T1000 (cell line): ENCODE measurements at regions not wholly inside any gene's neighbourhood (a gene's known extent, or its start where the extent isn't known, plus 50 kb on each side); places are given as distances from the start of the nearest gene placed in this dataset.
"Not testable (repeated sequence)": the region's sequence is repeated elsewhere in the genome, so short reads cannot be mapped to it uniquely, and the experiment has no call there.

Source experiments
- DNase-seq: peaks from one replicate; lab custom pipeline; 2025; ENCODE audit warnings: mixed read lengths; lab: John Stamatoyannopoulos, UW

DNA sequence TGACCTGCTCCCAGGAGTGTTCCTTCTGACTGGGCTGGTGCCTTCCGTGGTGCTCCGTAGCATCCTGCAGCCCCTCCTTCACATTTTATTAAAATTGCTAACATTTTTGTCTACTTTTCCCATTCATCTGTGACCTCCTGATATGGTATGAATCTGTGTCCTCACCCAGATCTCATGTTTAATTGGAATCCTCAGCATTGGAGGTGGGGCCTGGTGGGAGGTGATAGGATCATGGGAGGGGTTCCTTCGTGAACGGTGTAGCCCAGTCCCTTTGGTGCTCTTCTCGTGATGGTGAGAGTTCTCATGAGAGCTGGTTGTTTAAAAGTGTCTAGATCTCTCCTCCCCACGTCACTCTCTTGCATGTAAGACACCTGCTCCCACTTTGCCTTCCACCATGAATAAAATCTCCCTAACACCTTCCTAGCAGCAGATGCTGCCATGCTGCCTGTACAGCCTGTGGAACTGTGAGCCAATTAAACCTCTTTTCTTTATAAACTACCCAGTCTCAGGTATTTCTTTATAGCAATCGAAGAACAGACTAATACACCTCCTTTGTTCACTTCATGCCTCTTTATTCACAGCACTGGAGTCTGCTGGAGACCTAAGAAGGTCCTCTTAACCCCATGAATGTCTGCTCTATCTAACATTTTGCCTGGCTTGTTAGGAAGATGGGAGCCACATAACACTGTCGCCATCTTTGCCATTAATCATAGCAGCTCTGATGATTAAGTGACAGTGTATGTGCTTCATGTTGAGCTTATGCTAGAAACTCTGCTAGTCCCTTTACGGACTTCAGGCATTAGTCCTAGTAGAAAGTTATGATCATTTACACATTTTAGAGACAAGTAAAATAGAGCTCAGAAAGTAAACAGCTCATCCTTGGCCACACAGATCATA lies 377.7 kb upstream of the MAF start:
- DNase-seq, result no peak

GRCh38 chr16:79973320-79973719 lies 372.8 kb upstream of the MAF start:
- DNase-seq, result no peak

DNA sequence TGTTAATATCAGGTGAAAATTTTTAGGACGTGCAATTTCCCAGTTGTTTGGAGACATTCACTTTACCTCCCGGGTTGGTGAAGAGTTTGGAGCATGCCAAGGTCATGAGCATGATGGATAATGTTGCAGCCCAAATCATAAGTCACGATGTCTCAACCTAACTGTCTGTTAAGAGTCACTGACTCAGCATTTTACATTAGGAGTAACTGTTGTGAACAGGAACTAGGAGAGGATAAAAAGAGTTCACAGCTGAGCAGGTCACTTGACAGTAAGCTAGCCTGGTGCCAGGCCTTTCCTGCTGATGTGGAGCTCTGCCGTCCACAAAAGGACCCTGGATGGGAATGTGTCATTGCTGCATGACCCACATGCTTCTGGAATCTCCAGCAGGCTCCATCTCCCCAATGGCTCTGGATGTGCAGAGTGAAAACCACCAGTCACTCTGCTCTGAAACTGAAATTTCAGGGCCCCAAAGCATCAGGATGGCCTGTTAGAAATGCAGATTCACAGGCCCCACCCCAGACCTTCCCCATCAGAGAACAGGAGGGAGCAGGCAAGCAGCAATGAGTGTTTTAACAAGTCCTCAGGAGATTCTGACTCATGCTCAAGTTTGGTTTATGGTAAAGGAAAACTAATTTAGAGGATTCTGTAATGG lies 371.6 kb upstream of the MAF start:
- no peak for DNase-seq

- DNase-seq, result no peak
Observed at GRCh38 chr16:79971237-79971572, 370.7 kb upstream of the MAF start.

DNA sequence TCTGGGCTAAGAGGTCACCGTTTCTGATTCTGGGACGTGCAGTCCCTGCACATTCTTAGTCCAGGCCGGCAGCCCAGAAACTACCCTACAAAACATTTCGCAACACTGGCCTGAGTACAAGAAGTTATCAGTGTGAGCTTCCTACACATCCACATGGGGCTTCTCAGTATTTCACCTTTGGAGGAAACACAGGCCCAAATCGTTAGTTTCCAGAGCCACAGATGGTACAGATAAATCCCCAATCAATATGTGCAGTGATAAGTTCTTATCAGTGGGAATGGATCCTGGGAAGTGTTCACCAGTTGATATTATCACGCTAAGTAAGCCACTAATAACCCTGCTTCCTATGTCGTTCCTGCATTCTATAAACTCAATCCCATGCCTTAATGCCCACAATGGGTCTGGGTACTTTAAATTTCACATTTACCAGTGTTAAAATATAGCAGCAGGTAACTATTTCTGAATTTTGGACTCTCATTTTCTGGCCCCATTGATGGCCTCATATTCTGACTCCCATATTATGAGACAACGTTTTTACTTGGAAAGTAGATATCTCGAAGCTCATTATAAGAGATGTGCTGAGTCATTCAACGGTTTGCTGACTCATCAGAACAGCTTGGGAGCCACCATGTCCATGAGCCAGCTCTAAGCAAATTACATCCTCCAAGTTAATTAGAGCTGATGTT lies 370.2 kb upstream of the MAF start:
- DNase-seq, result no peak

DNA sequence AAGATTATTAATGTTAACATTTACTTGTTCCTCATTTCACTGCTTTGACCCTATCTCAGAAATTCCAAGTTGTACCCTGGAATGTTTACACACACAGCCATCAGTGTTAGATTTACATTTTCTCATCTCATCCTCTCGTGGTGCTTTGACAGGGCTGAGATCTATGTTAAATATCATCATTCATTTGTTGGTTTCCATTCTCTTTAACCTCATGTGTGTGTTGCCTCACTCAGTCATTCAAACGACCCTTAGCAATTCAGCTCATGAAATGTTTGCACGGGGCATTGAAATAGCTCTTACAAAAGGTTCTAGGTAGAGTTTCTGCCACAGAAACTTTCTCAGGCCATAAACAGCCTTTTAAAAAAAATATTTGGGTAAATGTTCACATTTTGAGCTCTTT lies 369.6 kb upstream of the MAF start:
- DNase-seq, result no peak

- no peak for DNase-seq
Observed at GRCh38 chr16:79969458-79969857, 368.9 kb upstream of the MAF start.

DNA sequence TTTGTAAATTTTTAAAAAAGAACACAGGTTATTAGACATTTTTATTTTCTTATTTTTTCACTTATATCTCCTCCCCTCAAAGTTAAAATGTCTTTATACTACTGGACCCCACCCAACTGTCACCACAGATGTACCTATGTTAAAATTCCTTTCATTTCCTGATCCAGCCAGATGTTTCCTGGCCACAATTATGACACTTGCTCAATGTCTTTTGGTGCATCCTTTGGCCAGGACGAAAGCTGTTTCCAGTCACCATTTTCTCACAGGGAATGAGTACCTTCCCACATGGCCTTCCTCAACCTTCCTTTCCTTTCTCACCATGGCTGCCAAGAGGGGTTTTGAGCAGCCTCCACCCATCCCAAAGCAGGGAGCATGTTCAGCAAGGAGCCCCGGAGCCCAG lies 365.7 kb upstream of the MAF start:
- no peak for DNase-seq

GRCh38 chr16:79965718-79966117 lies 365.2 kb upstream of the MAF start:
- DNase-seq, result no peak

DNA sequence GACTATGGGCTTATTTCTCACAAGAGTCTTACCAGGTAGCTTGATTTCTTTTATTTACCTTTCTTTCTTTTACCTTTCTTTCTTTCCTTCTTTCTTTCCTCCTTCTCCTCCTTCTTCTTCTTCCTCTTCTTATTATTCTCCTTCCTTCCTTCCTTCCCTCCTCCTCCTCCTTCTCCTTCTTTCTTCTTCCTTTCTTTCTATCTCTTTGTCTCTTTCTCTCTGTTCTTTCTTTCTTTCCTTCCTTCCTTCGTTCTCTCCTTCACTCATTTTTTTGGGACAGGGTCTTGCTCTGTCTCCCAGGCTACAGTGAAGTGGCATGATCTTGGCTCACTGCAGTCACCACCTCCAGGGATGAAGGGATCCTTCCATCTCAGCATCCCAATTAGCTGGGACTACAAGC lies 363.6 kb upstream of the MAF start:
- DNase-seq, result no peak

DNA sequence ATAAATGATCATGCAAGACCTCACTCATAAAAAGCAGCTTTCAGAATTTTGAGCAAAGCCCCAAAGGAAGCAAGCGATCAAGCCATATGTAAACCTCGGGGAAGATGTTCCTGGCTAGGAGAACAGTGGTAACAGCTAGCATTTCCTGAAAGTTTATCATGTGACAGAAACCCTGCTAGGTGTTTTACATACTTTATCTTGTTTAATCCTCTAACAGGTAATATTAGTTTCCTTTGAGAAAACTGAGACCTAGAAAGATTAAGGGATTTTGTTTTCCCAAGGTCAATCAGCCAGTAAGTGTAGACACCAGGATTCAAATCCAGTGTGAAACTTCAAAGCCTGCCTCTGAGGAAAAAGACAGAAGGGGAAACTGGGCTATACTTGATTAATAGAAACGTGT lies 362.4 kb upstream of the MAF start:
- no peak for DNase-seq

DNA sequence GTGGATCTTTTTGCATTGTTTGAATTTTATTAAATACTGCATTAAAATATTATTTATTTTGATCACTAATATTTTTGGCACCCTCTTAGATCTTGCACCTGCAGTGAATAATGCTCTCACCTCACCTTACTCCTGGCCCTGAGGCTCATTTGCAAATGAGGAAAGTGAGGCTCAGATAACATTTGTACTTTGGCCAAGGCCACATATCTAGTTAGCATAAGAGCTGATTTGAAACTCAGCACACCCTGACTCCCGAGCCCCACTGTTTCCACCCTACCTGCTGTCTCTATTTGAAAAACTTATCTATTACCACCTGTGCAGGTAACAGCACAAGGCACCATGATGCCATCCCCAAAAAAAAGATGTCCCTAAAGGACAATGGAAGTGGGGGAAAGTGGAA lies 358.7 kb upstream of the MAF start:
- DNase-seq, result no peak

DNA sequence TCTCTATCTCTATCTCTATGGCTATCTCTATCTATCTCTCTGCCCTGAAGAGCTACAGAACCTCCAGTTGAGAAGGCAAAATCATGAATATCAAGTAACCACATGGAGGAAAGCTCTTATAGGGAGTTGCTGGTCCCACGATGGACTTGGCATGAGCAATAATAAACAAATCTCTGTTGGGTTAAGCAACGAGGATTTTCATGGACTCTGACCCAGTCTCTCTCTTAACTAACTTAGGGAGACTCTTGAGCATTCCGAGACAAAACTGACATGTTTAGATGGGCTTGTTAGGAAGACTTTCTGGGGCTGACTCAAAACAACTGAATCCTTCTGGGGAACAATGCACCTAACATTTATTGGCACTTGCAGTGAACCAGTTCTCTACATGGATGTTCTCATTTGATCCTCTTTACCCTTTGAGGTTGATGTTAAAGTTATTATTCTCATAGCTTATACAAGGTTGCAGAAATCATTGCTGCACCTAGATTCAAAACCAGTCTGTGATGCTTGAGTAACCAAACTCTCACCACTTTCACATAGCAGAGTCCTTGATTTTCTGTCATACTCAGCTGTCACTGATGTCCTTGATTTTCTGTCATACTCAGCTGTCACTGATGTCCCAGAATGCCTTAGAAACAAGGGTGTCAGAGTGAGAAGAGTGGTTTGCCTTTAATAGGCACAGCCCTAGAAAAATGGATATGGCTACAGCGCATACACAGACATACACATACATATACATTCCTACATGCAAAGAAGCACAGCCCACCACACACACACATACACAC lies 354.6 kb upstream of the MAF start:
- no peak for DNase-seq

DNA sequence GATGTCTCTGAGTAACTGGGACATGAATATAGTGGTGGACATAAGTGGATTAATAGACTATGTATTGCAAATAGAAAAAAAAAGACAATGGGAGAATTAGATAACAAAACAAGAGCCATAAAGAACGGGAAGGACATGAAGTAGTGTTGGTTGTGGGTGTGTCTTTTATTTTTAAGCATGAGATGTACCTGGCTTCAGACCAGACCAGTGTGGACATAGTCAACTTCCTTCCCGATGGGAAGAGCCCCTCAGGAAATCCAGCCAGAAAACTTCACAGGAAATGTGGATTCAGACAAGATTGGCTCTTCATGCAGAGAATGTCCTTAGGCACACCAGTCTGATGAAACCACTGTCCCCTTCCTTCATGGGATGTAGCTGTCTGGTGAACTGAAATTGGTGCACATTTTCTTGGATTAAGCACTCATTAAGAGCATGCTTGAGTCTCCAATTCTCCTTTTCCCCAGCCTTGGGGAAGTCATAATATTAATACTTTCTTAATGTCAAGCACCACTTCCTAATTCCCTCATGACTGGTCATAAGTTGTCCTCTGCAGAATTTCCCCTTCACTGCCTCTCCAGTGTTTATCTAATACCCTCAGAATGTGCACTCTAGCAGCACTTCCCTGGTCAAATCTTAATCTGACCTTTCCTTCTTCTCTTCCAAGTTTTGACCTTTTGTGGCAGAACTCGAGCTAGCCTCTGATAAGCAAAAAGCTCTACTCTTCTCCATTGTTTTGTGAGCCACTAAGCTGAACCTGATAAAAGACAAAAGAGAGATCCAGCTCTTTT lies 350.6 kb upstream of the MAF start:
- no peak for DNase-seq

DNA sequence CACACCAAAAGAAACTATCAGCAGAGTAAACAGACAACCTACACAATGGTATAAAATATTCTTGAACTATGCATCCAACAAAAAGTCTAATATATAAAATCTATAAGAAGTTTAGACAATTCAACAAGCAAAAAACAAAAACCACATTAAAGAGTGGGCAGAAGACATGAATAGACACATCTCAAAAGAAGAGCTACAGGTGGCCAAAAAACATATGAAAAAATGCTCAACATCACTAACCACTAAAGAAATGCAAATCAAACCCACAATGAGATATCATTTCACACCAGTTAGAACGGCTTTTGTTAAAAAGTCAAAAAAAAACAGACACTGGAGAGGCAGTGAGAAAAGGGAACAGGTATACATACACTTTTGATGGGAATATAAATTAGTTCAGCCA lies 348.9 kb upstream of the MAF start:
- no peak for DNase-seq

- no peak for DNase-seq
Observed at GRCh38 chr16:79947771-79948170, 347.2 kb upstream of the MAF start.

DNA sequence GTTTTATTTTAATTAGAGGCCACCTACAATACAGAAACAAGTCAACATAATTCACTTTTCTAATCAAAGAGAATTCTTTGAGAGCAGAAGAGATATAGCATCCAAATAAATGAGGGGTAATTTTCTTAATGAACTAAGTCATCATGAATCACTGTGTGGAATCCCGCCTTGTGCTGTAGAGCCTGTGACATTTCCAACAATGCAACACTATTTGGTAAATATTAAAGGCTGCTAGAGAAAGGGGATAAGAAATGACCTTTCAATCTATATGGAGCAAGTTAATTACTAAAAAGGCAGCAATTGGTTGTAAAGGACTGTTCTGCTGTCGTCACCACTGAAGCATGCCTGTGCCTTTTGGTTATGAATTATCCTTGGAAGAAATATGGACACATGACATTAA lies 345.7 kb upstream of the MAF start:
- DNase-seq, result no peak

DNA sequence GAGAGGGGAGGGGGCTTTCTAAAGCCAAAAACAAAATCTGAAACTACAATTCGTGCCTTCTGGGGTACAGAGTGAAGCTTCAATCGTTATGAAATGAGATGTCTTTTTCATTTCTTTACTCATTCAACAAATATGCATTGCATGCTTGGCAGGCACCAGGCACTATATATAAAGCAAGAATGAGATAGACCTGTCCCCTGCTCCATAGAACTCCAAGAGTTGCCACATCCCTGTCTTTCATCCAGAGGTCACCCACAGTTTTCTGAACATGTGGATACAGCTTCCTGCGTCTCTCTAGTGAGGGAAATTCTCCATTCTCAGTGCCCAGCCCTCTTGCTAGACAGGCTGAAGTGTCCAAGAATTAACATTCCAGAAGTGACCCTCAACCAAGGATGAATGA lies 343.2 kb upstream of the MAF start:
- DNase-seq, result no peak

DNA sequence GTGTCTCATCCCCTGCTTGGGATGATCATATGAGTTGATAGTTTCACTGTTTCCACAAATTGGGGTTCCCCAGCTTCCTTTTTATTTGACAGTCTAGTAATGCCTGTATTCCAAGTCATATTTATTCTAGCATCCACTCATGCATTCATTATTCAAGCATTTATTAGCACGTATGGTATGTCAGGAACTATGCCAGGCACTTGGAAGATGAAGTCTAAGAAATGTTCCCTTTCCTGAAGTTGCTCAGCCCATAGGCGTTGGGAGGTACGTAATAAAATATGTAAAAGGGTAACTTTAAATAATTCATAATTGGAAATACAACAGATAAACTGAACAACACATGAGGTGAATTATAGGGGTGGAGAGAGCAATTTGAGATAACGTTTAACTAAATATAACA lies 338.0 kb upstream of the MAF start:
- DNase-seq, result no peak

GRCh38 chr16:79937671-79938070 lies 337.1 kb upstream of the MAF start:
- not testable (repeated sequence) for DNase-seq

- no peak for DNase-seq
Observed at GRCh38 chr16:79933603-79934002, 333.1 kb upstream of the MAF start.

DNA sequence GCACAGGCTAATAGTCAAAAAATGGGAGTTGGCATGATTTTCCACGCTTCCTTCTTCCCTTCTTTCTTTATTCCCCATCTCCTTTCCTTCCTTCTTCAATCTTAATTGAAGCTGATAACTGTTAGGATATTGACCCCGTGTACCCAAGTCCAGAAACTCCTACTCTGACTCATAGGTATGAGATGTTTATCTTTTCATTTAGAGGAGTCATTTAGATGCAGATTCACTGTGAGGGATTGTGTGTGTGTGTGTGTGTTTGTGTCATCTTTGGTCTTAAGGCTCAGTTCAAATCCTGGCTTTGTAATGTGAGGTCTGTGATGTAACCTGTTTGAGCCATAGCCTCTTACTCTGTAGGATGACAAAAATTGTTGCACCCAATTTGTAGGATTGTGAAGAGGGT lies 332.0 kb upstream of the MAF start:
- DNase-seq, result no peak
